Osteoblast (primary cell): ENCODE measurements at regions not wholly inside any gene's neighbourhood (a gene's known extent, or its start where the extent isn't known, plus 50 kb on each side); places are given as distances from the start of the nearest gene placed in this dataset.

Source experiments
- DNase-seq: peaks from one replicate; pipeline ENCODE4 v3.0.0; 2011; ENCODE audit warnings: low spot score, mixed read lengths; ENCODE audit not compliant: insufficient read length; ENCODE audit errors: missing footprints
- H2AFZ ChIP-seq: 2 replicates; pipeline ENCODE4 v1.6.0; 2011; ENCODE audit warnings: mild to moderate bottlenecking, low read length
- H3K27ac ChIP-seq: 2 replicates; pipeline ENCODE4 v1.5.1; 2011; ENCODE audit warnings: mild to moderate bottlenecking, low read depth, low read length, moderate library complexity
- H3K27me3 ChIP-seq: 2 replicates; pipeline ENCODE4 v1.6.0; 2012; ENCODE audit warnings: mild to moderate bottlenecking, control low read depth, inconsistent platforms, low read length, moderate library complexity; ENCODE audit not compliant: insufficient read depth
- H3K36me3 ChIP-seq: 2 replicates; pipeline ENCODE4 v1.5.1; 2011; ENCODE audit warnings: mild to moderate bottlenecking, low read length, control low read depth, moderate library complexity; ENCODE audit not compliant: insufficient read depth
- H3K4me1 ChIP-seq: 2 replicates; pipeline ENCODE4 v1.5.1; 2011; ENCODE audit warnings: mild to moderate bottlenecking, low read length, control low read depth, moderate library complexity; ENCODE audit not compliant: insufficient read depth
- H3K4me2 ChIP-seq: 2 replicates; pipeline ENCODE4 v1.6.0; 2011; ENCODE audit warnings: mild to moderate bottlenecking, low read length; ENCODE audit not compliant: insufficient read depth
- H3K4me3 ChIP-seq: fragments of 200-600 bp; sonication (generic); 3 replicates; pipeline ENCODE4 v1.5.1; 2012; ENCODE audit warnings: mild to moderate bottlenecking, low read length, inconsistent platforms; ENCODE audit not compliant: insufficient read depth
- H3K79me2 ChIP-seq: 2 replicates; pipeline ENCODE4 v1.6.0; 2012; ENCODE audit warnings: mild to moderate bottlenecking, low read length, control low read depth, inconsistent platforms; ENCODE audit not compliant: insufficient read depth
- H3K9me3 ChIP-seq: 2 replicates; pipeline ENCODE4 v1.5.1; 2011; ENCODE audit warnings: low read depth, low read length, control low read depth
- H4K20me1 ChIP-seq: 2 replicates; pipeline ENCODE4 v1.6.0; 2012; ENCODE audit warnings: mild to moderate bottlenecking, low read length, control low read depth; ENCODE audit not compliant: insufficient read depth
- CTCF ChIP-seq: IDR thresholded peaks from 2 replicates; pipeline ENCODE4 v1.5.1; 2011; ENCODE audit warnings: mild to moderate bottlenecking, low read depth, low read length, moderate library complexity; ENCODE audit errors: extremely low read depth

GRCh38 chr6:93685494-93685893, 266.1 kb upstream of the EPHA7 start:
- Histone ChIP-seq H3K4me1 (no peaks in the 10 kb centered on the region), H4K20me1 (no peaks in the 10 kb centered on the region), H3K79me2 (no peaks in the 10 kb centered on the region), H3K27me3 (no peaks in the 10 kb centered on the region), H3K4me3 (no peak overlapping the region), H3K9me3 (no peaks in the 10 kb centered on the region), H3K27ac (no peak overlapping the region), H3K36me3 (no peaks in the 10 kb centered on the region), H2AFZ (no peak overlapping the region), H3K4me2 (no peak overlapping the region)
- TF ChIP-seq CTCF: no peak
- DNase-seq: no peak

- Histone ChIP-seq H3K4me3 (no peak overlapping the region), H4K20me1 (no peaks in the 10 kb centered on the region), H3K4me1 (no peaks in the 10 kb centered on the region), H3K9me3 (no peaks in the 10 kb centered on the region), H3K4me2 (no peak overlapping the region), H3K79me2 (no peaks in the 10 kb centered on the region), H3K27me3 (no peaks in the 10 kb centered on the region), H2AFZ (no peak overlapping the region), H3K27ac (no peak overlapping the region), H3K36me3 (no peaks in the 10 kb centered on the region)
- no peak for TF ChIP-seq CTCF
- no peak for DNase-seq
These were observed 265.0 kb upstream of the EPHA7 start for GRCh38 chr6:93684339-93684738.

- no peak overlapping the region for H2AFZ ChIP-seq
- H4K20me1 ChIP-seq: no peaks in the 10 kb centered on the region
- no peak for TF ChIP-seq CTCF
- H3K36me3 ChIP-seq: no peaks in the 10 kb centered on the region
- DNase-seq: no peak
- H3K27me3 ChIP-seq: no peaks in the 10 kb centered on the region
- H3K4me2 ChIP-seq: no peak overlapping the region
- no peaks in the 10 kb centered on the region for H3K79me2 ChIP-seq
- peaks cover 4% of the 10 kb centered on the region for H3K9me3 ChIP-seq
- H3K4me3 ChIP-seq: no peak overlapping the region
- H3K27ac ChIP-seq: no peak overlapping the region
- H3K4me1 ChIP-seq: no peaks in the 10 kb centered on the region
These were observed 260.5 kb upstream of the EPHA7 start for GRCh38 chr6:93679836-93680235.

- no peak for DNase-seq
- H2AFZ ChIP-seq: no peak overlapping the region
These were observed 259.6 kb upstream of the EPHA7 start for GRCh38 chr6:93678841-93679454.

More at GRCh38 chr6:93678841-93679454, 259.6 kb upstream of the EPHA7 start:
- H3K36me3 ChIP-seq: no peaks in the 10 kb centered on the region
- H3K4me2 ChIP-seq: no peak overlapping the region
- no peaks in the 10 kb centered on the region for H4K20me1 ChIP-seq
- H3K79me2 ChIP-seq: no peaks in the 10 kb centered on the region
- no peaks in the 10 kb centered on the region for H3K27me3 ChIP-seq
- H3K27ac ChIP-seq: no peak overlapping the region
- H3K9me3 ChIP-seq: peaks cover 4% of the 10 kb centered on the region
- H3K4me3 ChIP-seq: no peak overlapping the region
- H3K4me1 ChIP-seq: no peaks in the 10 kb centered on the region
- no peak for TF ChIP-seq CTCF
